CD4-positive, alpha-beta T cell treated with Interleukin-15 for 4 hours (primary cell): ENCODE measurements at regions not wholly inside any gene's neighbourhood (a gene's known extent, or its start where the extent isn't known, plus 50 kb on each side); places are given as distances from the start of the nearest gene placed in this dataset.
"Not testable (repeated sequence)": the region's sequence is repeated elsewhere in the genome, so short reads cannot be mapped to it uniquely, and the experiment has no call there.

Experiments used
- DNase-seq: peaks from one replicate; pipeline ENCODE4 v3.0.0-alpha.2; 2020; ENCODE audit warnings: low spot score

GRCh38 chr9:108803428-108804065 lies 52.2 kb downstream of the ACTL7B start:
- no peak for DNase-seq

DNA sequence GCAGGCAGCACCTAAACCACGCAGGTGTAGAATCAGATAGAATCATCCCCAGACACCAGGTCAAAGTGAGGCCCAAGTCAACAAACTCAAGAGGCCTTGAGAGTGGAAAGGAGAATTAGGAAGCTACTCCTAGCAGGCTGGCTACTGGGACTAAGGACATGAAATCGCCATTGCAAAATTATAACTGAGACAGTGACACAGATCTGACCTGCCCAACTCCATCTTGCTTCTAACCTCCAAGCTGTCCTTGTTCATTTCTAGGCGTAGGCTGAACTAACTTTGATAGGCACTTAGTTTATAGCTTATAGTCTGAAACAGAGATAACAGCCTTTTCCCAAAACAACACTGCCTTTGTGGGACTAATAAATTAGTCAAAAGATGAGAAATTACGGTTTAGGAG lies 52.8 kb downstream of the ACTL7B start:
- no peak for DNase-seq

GRCh38 chr9:108801949-108802348 lies 53.8 kb downstream of the ACTL7B start:
- DNase-seq, result no peak

- no peak for DNase-seq
Measured at GRCh38 chr9:108800632-108801099, 55.1 kb downstream of the ACTL7B start.

- no peak for DNase-seq
Measured at GRCh38 chr9:108793573-108793972, 62.2 kb downstream of the ACTL7B start.

DNA sequence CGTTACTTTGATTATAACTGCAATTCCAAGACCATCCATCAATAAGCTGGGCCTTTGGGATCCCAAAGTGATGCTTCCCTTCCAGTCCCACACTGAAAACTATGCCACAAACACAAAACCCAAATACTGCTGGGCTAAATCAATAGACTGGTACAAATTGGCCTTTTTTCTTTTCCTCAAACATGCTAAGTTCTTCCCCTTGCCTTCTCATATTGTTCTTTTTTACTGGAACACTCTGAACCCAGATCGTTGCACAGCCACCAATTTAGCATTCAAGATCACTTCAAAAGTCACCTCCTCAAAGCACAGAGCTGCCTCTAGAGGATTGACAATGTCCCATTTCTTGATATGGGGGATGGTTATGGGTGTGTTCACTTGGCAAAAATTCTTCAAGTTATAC lies 66.0 kb downstream of the ACTL7B start:
- DNase-seq, result no peak

DNA sequence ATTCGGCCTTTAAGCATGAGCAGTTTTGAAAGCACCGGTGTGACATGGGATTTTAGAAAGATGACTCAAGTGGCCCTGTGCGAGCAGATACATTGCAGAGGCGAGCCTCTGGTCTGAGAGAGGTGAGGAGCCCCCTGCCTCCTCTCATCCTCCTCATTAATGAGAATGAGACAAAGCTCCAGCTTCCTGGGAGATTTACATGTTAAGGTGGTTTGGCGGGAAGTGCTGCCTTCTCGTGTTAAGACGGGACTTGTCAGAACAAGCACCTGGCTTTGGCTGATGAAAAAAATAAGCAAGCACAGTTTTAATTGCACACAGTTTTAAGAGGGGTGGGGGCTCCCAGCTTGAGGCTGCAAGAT lies 68.1 kb downstream of the ACTL7B start:
- no peak for DNase-seq

- DNase-seq, result no peak
Measured at GRCh38 chr9:108786901-108787689, 68.7 kb downstream of the ACTL7B start.

DNA sequence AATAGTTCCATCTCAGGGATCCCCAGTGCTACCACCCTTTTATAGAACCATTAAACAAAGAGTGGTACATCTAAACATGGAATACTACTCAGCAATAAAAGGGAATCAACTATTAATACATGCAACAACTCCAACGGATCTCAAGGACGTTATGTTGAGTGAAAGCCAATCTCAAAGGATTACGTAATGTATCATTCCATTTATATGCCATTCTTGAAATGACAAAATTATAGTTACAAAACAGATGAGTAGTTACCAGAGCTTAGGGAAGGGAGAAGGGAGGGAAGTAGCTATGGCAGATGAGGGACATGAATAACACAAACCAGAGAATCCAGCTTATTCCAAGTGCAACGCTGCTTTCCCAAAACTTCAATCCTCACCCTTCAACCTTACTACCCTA lies 69.5 kb downstream of the ACTL7B start:
- no peak for DNase-seq

GRCh38 chr9:108784998-108785397 lies 70.8 kb downstream of the ACTL7B start:
- DNase-seq, result no peak

- DNase-seq, result no peak
Measured at GRCh38 chr9:108783731-108784495, 71.9 kb downstream of the ACTL7B start.

DNA sequence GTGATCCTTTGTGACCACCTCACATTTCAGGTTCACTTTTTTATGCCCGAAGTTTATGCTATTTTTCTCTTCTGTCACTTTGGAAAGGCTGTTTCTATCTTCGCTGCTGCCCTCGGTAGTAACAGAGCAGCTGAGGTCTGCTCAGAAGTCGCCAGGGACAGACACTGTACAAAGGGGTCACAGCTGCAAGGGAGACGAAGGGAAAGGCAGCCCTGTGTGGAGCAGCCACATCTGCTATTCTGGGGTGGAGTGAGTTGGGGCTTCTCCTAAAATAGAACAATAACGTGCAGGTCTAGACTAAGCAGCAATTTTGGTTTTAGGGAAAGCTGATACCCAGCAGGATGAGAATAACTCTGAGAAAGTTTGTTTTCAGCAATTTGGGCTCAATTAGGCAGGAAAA lies 72.5 kb downstream of the ACTL7B start:
- DNase-seq, result no peak

- no peak for DNase-seq
Measured at GRCh38 chr9:108780942-108781734, 74.6 kb downstream of the ACTL7B start.

- DNase-seq, result no peak
Measured at GRCh38 chr9:108779551-108780325, 76.0 kb downstream of the ACTL7B start.

GRCh38 chr9:108776920-108777639 lies 78.7 kb downstream of the ACTL7B start:
- DNase-seq, result no peak

- no peak for DNase-seq
Measured at GRCh38 chr9:108775901-108776306, 79.9 kb downstream of the ACTL7B start.

DNA sequence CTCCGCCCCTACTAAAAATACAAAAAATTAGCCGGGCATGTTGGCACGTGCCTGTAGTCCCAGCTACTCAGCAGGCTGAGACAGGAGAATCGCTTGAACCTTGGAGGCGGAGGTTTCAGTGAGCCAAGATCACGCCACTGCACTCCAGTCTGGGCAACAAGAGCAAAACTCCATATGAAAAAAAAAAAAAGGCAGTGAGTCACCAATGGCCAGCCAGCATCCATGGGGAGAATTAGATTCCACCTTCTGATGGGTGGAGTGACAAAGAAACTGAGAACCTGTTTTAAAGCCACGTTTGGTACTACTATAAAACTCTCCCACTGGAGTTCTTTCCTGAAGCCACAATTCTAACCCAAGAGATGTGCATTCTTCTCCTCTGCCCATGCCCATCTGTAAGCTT lies 81.7 kb downstream of the ACTL7B start:
- DNase-seq, result not testable (repeated sequence)

GRCh38 chr9:108772301-108772894 lies 83.4 kb downstream of the ACTL7B start:
- DNase-seq, result no peak

DNA sequence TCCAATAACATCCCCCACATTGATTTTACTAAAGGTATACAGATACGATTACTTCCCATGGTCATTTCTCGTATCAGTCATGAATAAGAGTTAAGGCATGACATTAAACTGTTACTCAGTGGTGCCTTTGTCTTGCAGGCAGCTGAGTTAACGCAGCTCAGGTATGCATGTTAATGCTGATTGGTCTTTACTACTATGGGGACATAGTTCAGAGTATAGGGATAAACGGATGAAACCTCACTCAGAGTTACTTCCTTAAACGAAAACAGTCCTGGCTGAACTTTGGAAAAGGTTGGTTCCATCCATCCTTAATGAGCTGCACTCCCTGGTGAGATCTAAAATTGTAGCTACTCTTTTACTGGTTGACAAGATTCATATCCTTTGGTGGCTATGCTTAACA lies 87.0 kb downstream of the ACTL7B start:
- no peak for DNase-seq

DNA sequence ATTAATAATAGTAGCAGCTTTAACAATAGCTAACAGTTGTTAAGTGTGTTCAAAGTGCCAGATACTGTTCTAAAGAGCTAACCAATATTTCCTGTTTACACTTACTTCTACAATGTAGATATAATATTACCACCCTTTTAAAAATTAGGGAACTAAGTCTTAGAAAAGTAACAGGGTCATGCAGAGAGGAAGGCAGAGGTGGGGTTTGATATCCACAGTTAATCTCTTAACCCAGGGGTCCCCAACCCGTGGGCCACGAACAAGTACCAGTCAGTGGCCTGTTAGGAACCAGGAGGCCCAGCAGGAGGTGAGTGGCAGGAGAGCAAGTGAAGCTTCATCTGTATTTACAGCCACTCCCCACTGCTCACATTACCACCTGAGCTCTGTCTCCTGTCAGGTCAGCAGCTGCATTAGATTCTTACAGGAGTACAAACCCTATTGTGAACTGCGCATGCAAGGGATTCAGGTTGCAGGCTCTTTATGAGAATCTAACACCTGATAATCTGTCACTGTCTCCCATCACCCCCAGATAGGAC lies 89.1 kb downstream of the ACTL7B start:
- DNase-seq, result no peak
